Hepatocyte (in vitro differentiated cells): ENCODE measurements at regions not wholly inside any gene's neighbourhood (a gene's known extent, or its start where the extent isn't known, plus 50 kb on each side); places are given as distances from the start of the nearest gene placed in this dataset.
"Not testable (repeated sequence)": the region's sequence is repeated elsewhere in the genome, so short reads cannot be mapped to it uniquely, and the experiment has no call there.

Experiments
- DNase-seq: peaks from one replicate; pipeline ENCODE4 v3.0.0-alpha.2; 2016; ENCODE audit warnings: low spot score
- H2AFZ ChIP-seq: fragments of 200-600 bp; sonication (generic); 2 replicates; pipeline ENCODE4 v1.6.0; 2016; ENCODE audit warnings: antibody characterized with exemption, mild to moderate bottlenecking
- H3K27ac ChIP-seq: fragments of 200-600 bp; sonication (generic); 2 replicates; pipeline ENCODE4 v1.5.1; 2016; ENCODE audit warnings: mild to moderate bottlenecking
- H3K27me3 ChIP-seq: fragments of 200-600 bp; sonication (generic); 2 replicates; pipeline ENCODE4 v1.6.1; 2016
- H3K36me3 ChIP-seq: fragments of 200-600 bp; sonication (generic); replicated peaks from 2 replicates; pipeline ENCODE4 v1.5.1; 2016; ENCODE audit warnings: low read depth; ENCODE audit not compliant: insufficient read depth
- H3K4me1 ChIP-seq: fragments of 200-600 bp; sonication (generic); 2 replicates; pipeline ENCODE4 v1.5.1; 2016; ENCODE audit warnings: mild to moderate bottlenecking, moderate library complexity; ENCODE audit not compliant: insufficient read depth
- H3K4me2 ChIP-seq: fragments of 200-600 bp; sonication (generic); 2 replicates; pipeline ENCODE4 v1.6.0; 2016
- H3K4me3 ChIP-seq: fragments of 200-600 bp; sonication (generic); 2 replicates; pipeline ENCODE4 v1.5.1; 2016; ENCODE audit warnings: mild to moderate bottlenecking
- H3K79me2 ChIP-seq: fragments of 200-600 bp; sonication (generic); 2 replicates; pipeline ENCODE4 v1.6.0; 2017; ENCODE audit warnings: mild to moderate bottlenecking
- H3K9me2 ChIP-seq: fragments of 200-600 bp; sonication (generic); replicated peaks from 2 replicates; pipeline ENCODE4 v1.6.0; 2017; ENCODE audit warnings: mild to moderate bottlenecking; ENCODE audit not compliant: insufficient read depth
- H3K9me3 ChIP-seq: fragments of 200-600 bp; sonication (generic); 2 replicates; pipeline ENCODE4 v1.5.1; 2016; ENCODE audit warnings: low read depth, mild to moderate bottlenecking
- H4K20me1 ChIP-seq: fragments of 200-600 bp; sonication (generic); 2 replicates; pipeline ENCODE4 v1.6.0; 2016; ENCODE audit warnings: mild to moderate bottlenecking; ENCODE audit not compliant: insufficient read depth, poor library complexity, severe bottlenecking
- EZH2 ChIP-seq: fragments of 200-600 bp; sonication (generic); IDR thresholded peaks from 2 replicates; pipeline ENCODE4 v1.6.1; 2016; ENCODE audit warnings: antibody characterized with exemption, mild to moderate bottlenecking, borderline replicate concordance
- EZH2phosphoT487 ChIP-seq: fragments of 200-600 bp; sonication (generic); IDR thresholded peaks from one replicate; pipeline ENCODE4 v1.6.1; 2018; ENCODE audit warnings: antibody characterized with exemption, mild to moderate bottlenecking, low read depth, moderate library complexity; ENCODE audit not compliant: unreplicated experiment, severe bottlenecking
- WGBS: methylation state at CpG from one replicate; pipeline ENCODE4 v1.1.6; 2016; ENCODE audit warnings: low lambda C conversion rate; ENCODE audit errors: missing lambda C conversion rate; 5-methylcytosine and 5-hydroxymethylcytosine counted together
- TF ChIP-seq, protein P1 (sequence below): fragments of 200-600 bp; sonication (generic); IDR thresholded peaks from 2 replicates; pipeline ENCODE4 v1.5.1; 2016; ENCODE audit warnings: antibody characterized with exemption, mild to moderate bottlenecking; ENCODE audit not compliant: poor library complexity

DNA sequence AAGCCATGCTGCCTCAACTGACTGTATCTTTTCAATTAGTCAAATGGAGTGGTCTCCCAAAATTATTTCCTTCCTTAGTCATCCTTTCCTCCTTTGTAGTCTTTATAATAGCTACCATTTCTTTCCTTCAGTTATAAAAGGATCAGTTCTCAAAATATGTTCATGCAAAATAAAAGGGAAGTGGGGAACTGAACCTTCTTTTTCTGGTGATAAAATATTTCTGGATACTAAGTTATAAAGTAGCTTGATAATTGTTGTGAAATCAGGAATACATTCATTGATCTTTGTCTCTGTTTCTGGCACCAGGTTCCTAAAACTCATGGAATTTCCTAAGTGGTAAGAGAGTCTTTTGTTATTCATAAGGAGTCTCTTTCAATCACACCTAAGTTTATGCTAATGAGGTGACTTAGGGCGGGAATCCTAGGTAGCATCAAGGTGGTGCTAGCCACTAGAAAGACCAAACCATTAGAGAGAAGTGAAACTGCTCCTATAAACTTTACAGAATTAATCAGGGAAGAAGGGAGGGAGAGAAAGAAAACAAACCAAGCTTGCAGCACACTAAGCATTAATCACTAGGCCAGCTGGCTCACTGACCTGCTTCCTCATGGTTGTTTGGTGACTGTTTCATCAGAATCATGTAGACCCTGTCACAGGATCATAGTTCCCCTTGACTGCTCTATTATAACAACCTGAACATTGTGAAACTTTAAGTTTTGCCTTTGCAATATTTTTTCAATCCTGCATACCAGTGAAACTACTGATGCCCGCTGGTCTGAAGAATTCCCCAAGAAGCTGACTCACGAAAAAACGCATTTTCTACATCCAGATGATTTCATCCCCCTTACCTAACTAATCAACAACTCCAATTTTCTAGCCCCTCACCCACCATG lies 161.6 kb upstream of the PTBP2 start:
- Histone ChIP-seq H3K9me3 (no peaks in the 10 kb centered on the region), H3K36me3 (no peaks in the 10 kb centered on the region), H3K27me3 (no peaks in the 10 kb centered on the region), H3K4me1 (no peaks in the 10 kb centered on the region), H3K4me3 (no peak overlapping the region), H3K79me2 (no peaks in the 10 kb centered on the region), H2AFZ (no peak overlapping the region), H3K4me2 (no peak overlapping the region), H3K27ac (no peak overlapping the region), H4K20me1 (no peaks in the 10 kb centered on the region), H3K9me2 (no peaks in the 10 kb centered on the region)
- no peak for DNase-seq
- no peak for TF ChIP-seq EZH2phosphoT487
- no peak for TF ChIP-seq EZH2
- TF ChIP-seq, protein P1, sequence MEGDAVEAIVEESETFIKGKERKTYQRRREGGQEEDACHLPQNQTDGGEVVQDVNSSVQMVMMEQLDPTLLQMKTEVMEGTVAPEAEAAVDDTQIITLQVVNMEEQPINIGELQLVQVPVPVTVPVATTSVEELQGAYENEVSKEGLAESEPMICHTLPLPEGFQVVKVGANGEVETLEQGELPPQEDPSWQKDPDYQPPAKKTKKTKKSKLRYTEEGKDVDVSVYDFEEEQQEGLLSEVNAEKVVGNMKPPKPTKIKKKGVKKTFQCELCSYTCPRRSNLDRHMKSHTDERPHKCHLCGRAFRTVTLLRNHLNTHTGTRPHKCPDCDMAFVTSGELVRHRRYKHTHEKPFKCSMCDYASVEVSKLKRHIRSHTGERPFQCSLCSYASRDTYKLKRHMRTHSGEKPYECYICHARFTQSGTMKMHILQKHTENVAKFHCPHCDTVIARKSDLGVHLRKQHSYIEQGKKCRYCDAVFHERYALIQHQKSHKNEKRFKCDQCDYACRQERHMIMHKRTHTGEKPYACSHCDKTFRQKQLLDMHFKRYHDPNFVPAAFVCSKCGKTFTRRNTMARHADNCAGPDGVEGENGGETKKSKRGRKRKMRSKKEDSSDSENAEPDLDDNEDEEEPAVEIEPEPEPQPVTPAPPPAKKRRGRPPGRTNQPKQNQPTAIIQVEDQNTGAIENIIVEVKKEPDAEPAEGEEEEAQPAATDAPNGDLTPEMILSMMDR, result no peak
- WGBS, result 88% methylated on average over 4 of the region's 4 CpGs

DNA sequence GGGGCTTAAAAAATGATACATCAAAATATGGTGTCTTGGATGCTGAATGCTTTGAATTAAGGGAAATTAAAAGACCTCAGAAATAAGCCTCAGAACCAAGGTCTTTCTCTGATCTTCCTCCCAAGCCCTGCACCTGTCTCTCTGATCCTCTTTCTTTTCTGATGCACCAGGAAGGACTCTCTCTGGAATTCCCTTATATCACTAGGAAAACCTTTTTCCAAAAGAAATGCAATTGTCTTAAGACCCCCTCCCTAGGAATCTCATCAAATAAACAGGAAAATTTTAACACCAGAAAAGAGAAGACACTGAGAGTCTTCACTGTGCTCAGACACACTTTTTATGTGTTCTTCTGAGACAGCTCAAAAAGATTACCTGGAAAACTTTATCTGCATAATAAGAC lies 159.5 kb upstream of the PTBP2 start:
- no peak for DNase-seq
- no peak overlapping the region for H3K27ac ChIP-seq

DNA sequence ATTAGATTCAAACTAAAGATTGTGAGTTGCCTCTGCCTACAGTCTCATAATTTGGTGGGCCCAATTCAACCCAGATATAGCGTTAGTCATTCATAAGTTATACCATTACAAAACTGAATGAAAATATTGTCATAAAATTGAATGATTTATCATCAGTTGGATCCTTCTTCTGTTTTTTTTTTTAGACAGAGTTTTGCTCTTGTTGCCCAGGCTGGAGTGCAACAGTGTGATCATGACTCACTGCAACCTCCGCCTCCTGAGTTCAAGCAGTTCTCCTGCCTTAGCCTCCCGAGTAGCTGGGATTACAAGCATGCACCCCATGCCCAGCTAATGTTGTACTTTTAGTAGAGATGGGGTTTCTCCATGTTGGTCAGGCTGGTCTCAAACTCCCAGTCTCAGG lies 157.2 kb upstream of the PTBP2 start:
- DNase-seq, H4K20me1 ChIP-seq, H3K4me1 ChIP-seq, H3K27ac ChIP-seq, H3K36me3 ChIP-seq, H3K27me3 ChIP-seq, H3K79me2 ChIP-seq, H3K4me3 ChIP-seq, H2AFZ ChIP-seq, H3K4me2 ChIP-seq, H3K9me2 ChIP-seq, H3K9me3 ChIP-seq: not testable (repeated sequence)
- WGBS, result over 99% methylated on average over 3 of the region's 3 CpGs

More for the DNA sequence above, 159.5 kb upstream of the PTBP2 start:
- H3K4me2 ChIP-seq, result no peak overlapping the region
- no peaks in the 10 kb centered on the region for H3K4me1 ChIP-seq
- no peaks in the 10 kb centered on the region for H3K27me3 ChIP-seq
- H3K9me3 ChIP-seq, result no peaks in the 10 kb centered on the region
- TF ChIP-seq, protein P1, result no peak
- H3K9me2 ChIP-seq, result no peaks in the 10 kb centered on the region
- H4K20me1 ChIP-seq, result no peaks in the 10 kb centered on the region
- H2AFZ ChIP-seq, result no peak overlapping the region
- no peaks in the 10 kb centered on the region for H3K79me2 ChIP-seq
- no peak overlapping the region for H3K4me3 ChIP-seq
- no peaks in the 10 kb centered on the region for H3K36me3 ChIP-seq

DNA sequence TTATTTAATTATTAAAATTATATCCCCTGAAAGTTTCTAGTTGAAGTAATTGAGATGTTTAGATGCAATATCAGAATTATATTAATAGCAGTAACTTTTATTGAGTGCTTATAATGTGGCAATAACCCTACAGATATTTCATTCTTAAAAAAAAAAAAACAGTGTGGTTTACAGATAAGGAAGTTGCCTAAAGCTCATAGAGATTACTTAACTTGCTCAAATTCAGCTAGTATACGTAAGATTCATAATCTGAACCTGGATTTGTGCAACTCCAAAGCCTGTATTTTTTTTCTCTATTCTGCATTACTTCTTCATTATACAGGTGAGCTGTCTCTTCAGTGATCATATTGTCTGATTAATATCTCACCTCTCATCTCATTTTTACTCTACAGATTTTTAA lies 156.0 kb upstream of the PTBP2 start:
- no peak overlapping the region for H2AFZ ChIP-seq
- H3K4me1 ChIP-seq, result no peaks in the 10 kb centered on the region
- no peaks in the 10 kb centered on the region for H3K36me3 ChIP-seq
- 85% methylated on average over 1 of the region's 1 CpG for WGBS
- no peaks in the 10 kb centered on the region for H3K9me3 ChIP-seq
- H3K4me2 ChIP-seq, result no peak overlapping the region
- no peaks in the 10 kb centered on the region for H4K20me1 ChIP-seq
- DNase-seq, result no peak
- no peak for TF ChIP-seq EZH2
- no peak for TF ChIP-seq EZH2phosphoT487
- TF ChIP-seq, protein P1, result no peak
- H3K79me2 ChIP-seq, result no peaks in the 10 kb centered on the region
- no peaks in the 10 kb centered on the region for H3K9me2 ChIP-seq
- no peak overlapping the region for H3K4me3 ChIP-seq
- no peak overlapping the region for H3K27ac ChIP-seq
- H3K27me3 ChIP-seq, result no peaks in the 10 kb centered on the region
